Caki2 (cell line): ENCODE measurements at regions not wholly inside any gene's neighbourhood (a gene's known extent, or its start where the extent isn't known, plus 50 kb on each side); places are given as distances from the start of the nearest gene placed in this dataset.

Experiments used
- DNase-seq: peaks from one replicate; pipeline ENCODE4 v3.0.0-alpha.2; 2015; ENCODE audit warnings: low read depth
- in situ Hi-C: cut with HindIII; loops from 2 replicates; pipeline ENCODE4 v1.10.0; 2016; ENCODE audit warnings: low sequenced_read_pairs, low pct_unique_long_range_greater_than_20kb, mixed read lengths

GRCh38 chr2:2926009-2926857, 451.4 kb downstream of the EIPR1 start:
- no peak for DNase-seq
- in situ Hi-C loops = no loop called here

GRCh38 chr2:2922156-2922555, 455.5 kb downstream of the EIPR1 start:
- in situ Hi-C loops = no loop called here
- no peak for DNase-seq

GRCh38 chr2:2921011-2921720, 456.5 kb downstream of the EIPR1 start:
- no peak for DNase-seq
- in situ Hi-C loops = no loop called here

- no peak for DNase-seq
- in situ Hi-C loops = no loop called here
Measured at GRCh38 chr2:2919574-2920365, 457.8 kb downstream of the EIPR1 start.

- in situ Hi-C loops = no loop called here
Measured at GRCh38 chr2:2919026-2919425, 458.6 kb downstream of the EIPR1 start.

GRCh38 chr2:2916621-2917020, 461.0 kb downstream of the EIPR1 start:
- in situ Hi-C loops = no loop called here
- DNase-seq = no peak

More at GRCh38 chr2:2919026-2919425, 458.6 kb downstream of the EIPR1 start:
- no peak for DNase-seq

GRCh38 chr2:2914252-2914651, 463.4 kb downstream of the EIPR1 start:
- no peak for DNase-seq
- in situ Hi-C loops = no loop called here

- in situ Hi-C loops = no loop called here
- no peak for DNase-seq
Measured at GRCh38 chr2:2913601-2914120, 464.0 kb downstream of the EIPR1 start.

- in situ Hi-C loops = no loop called here
- no peak for DNase-seq
Measured at GRCh38 chr2:2912731-2913130, 464.9 kb downstream of the EIPR1 start.

- no peak for DNase-seq
- in situ Hi-C loops = no loop called here
Measured at GRCh38 chr2:2912293-2912692, 465.3 kb downstream of the EIPR1 start.

GRCh38 chr2:2910259-2910658, 467.4 kb downstream of the EIPR1 start:
- no peak for DNase-seq
- in situ Hi-C loops = no loop called here

GRCh38 chr2:2909086-2910035, 468.3 kb downstream of the EIPR1 start:
- in situ Hi-C loops = no loop called here

GRCh38 chr2:2906091-2906490, 471.5 kb downstream of the EIPR1 start:
- DNase-seq = no peak
- in situ Hi-C loops = no loop called here

More at GRCh38 chr2:2909086-2910035, 468.3 kb downstream of the EIPR1 start:
- no peak for DNase-seq

- in situ Hi-C loops = no loop called here
- DNase-seq = no peak
Measured at GRCh38 chr2:2904721-2905350, 472.8 kb downstream of the EIPR1 start.

- no peak for DNase-seq
- in situ Hi-C loops = no loop called here
Measured at GRCh38 chr2:2902547-2903281, 474.9 kb downstream of the EIPR1 start.
